ENCODE measurements at regions not wholly inside any gene's neighbourhood (a gene's known extent, or its start where the extent isn't known, plus 50 kb on each side); places are given as distances from the start of the nearest gene placed in this dataset.

GRCh38 chr6:82015043-82015442 lies 232.5 kb downstream of the IBTK start:
- DNase-seq (ENCODE audit: low spot score), result no peak
- TF ChIP-seq CTCF (IDR thresholded peaks at IDR 0.05; ENCODE audit: extremely low read depth, missing control alignments), result no peak

GRCh38 chr6:82013561-82014530 lies 233.7 kb downstream of the IBTK start:
- DNase-seq (ENCODE audit: low spot score), result no peak
- no peak for TF ChIP-seq CTCF (IDR thresholded peaks at IDR 0.05; ENCODE audit: extremely low read depth, missing control alignments)

- DNase-seq (ENCODE audit: low spot score), result no peak
- TF ChIP-seq CTCF (IDR thresholded peaks at IDR 0.05; ENCODE audit: extremely low read depth, missing control alignments), result peak; percentile 50
Observed at GRCh38 chr6:82006027-82006738, 241.4 kb downstream of the IBTK start.

- DNase-seq (ENCODE audit: low spot score), result no peak
- no peak for TF ChIP-seq CTCF (IDR thresholded peaks at IDR 0.05; ENCODE audit: extremely low read depth, missing control alignments)
Observed at GRCh38 chr6:82000551-82000950, 247.0 kb downstream of the IBTK start.

GRCh38 chr6:81999826-82000225 lies 247.3 kb upstream of the TENT5A start:
- no peak for DNase-seq (ENCODE audit: low spot score)

GRCh38 chr6:81999270-81999669 lies 246.8 kb upstream of the TENT5A start:
- DNase-seq (ENCODE audit: low spot score), result no peak
- TF ChIP-seq CTCF (IDR thresholded peaks at IDR 0.05; ENCODE audit: extremely low read depth, missing control alignments), result no peak

More at GRCh38 chr6:81999826-82000225, 247.3 kb upstream of the TENT5A start:
- TF ChIP-seq CTCF (IDR thresholded peaks at IDR 0.05; ENCODE audit: extremely low read depth, missing control alignments), result no peak

GRCh38 chr6:81998432-81998831 lies 246.0 kb upstream of the TENT5A start:
- no peak for TF ChIP-seq CTCF (IDR thresholded peaks at IDR 0.05; ENCODE audit: extremely low read depth, missing control alignments)
- DNase-seq (ENCODE audit: low spot score), result no peak

All from GM20000 (cell line).